HCT116 (cell line): ENCODE measurements at regions not wholly inside any gene's neighbourhood (a gene's known extent, or its start where the extent isn't known, plus 50 kb on each side); places are given as distances from the start of the nearest gene placed in this dataset.

Experiments
- ATAC-seq: fragments of 200-7000 bp; cut with Tn5 transposase; 2 replicates; pipeline ENCODE4 v1.9.1; 2020; ENCODE audit warnings: mild to moderate bottlenecking, moderate library complexity
- BruUV-seq: library from RNA; stranded (reverse); fragments of 400-500 nt; replicated peaks from 2 replicates; lab custom pipeline; 2021; lab: Mats Ljungman, UMichigan
- CTCF ChIA-PET: fragments of 300-600 bp; sonication (Branson Sonifier 250); formaldehyde crosslinking; loops from one replicate; lab custom pipeline; 2021; ENCODE audit warnings: antibody characterized with exemption; lab: Charles Lee
- POLR2A ChIA-PET: fragments of 300-600, 350-600 bp; sonication (Branson Sonifier 250); formaldehyde crosslinking; loops from one replicate; lab custom pipeline; 2021; ENCODE audit warnings: antibody characterized with exemption; lab: Charles Lee
- RAD21 ChIA-PET, 2 experiments: fragments of 300-600 bp; sonication (Branson Sonifier 250); formaldehyde crosslinking; loops; one replicate each; lab custom pipeline; 2023; ENCODE audit warnings: low total read pairs in 2 of 2; ENCODE audit not compliant: uncharacterized antibody in 2 of 2, unreplicated experiment in 2 of 2, low non-redundant PET in 1 of 2; lab: Charles Lee
- DNase-seq: peaks from one replicate; pipeline ENCODE4 v3.0.0-alpha.2; 2010; ENCODE audit warnings: low read depth, low spot score
- H2AFZ ChIP-seq: fragments of 200-600 bp; shearing (Covaris generic), sonication (generic); 2 replicates; pipeline ENCODE4 v1.6.1; 2017; ENCODE audit warnings: low read depth, mixed run types, mixed read lengths, antibody characterized with exemption, low read length; ENCODE audit not compliant: poor library complexity, severe bottlenecking
- H3K27ac ChIP-seq: 2 replicates; pipeline ENCODE4 v1.5.1; 2012; ENCODE audit warnings: low read depth, low read length
- H3K27me3 ChIP-seq: fragments of 200-600 bp; sonication (generic); 2 replicates; pipeline ENCODE4 v1.6.1; 2016; ENCODE audit warnings: mixed run types, low read length, mixed read lengths; ENCODE audit not compliant: insufficient read depth
- H3K36me3 ChIP-seq, 2 experiments: fragments of 200-500 bp in 1 of 2; fragments of 200-600 bp in 1 of 2; sonication (Bioruptor generic) in 1 of 2; sonication (generic) in 1 of 2; 2 replicates each; pipeline versions ENCODE4 v1.5.1 to v1.6.1; 2014 to 2016; ENCODE audit warnings: low read length in 2 of 2, inconsistent platforms in 1 of 2, mixed read lengths in 1 of 2, mixed run types in 1 of 2; ENCODE audit not compliant: insufficient read depth in 2 of 2, control insufficient read depth in 1 of 2
- H3K4me1 ChIP-seq, 2 experiments: fragments of 200-600 bp in 1 of 2; sonication (generic) in 1 of 2; 2 replicates each; pipeline versions ENCODE4 v1.5.1 to v1.6.1; 2012 to 2017; ENCODE audit warnings: low read length in 2 of 2, inconsistent platforms in 1 of 2, mild to moderate bottlenecking in 1 of 2, mixed read lengths in 1 of 2, mixed run types in 1 of 2, moderate library complexity in 1 of 2; ENCODE audit not compliant: insufficient read depth in 2 of 2, control insufficient read depth in 1 of 2
- H3K4me2 ChIP-seq: fragments of 200-600 bp; sonication (generic); 2 replicates; pipeline ENCODE4 v1.6.1; 2017; ENCODE audit warnings: mixed run types, low read length, mixed read lengths
- H3K4me3 ChIP-seq, 2 experiments: fragments of 200-600 bp in 1 of 2; sonication (generic) in 1 of 2; replicated peaks in 1 of 2; 2 replicates each; pipeline ENCODE4 v1.5.1; 2011 to 2016; ENCODE audit warnings: low read length in 2 of 2, control low read depth in 1 of 2, low read depth in 1 of 2, mild to moderate bottlenecking in 1 of 2, mixed read lengths in 1 of 2, mixed run types in 1 of 2
- H3K79me2 ChIP-seq: fragments of 200-600 bp; sonication (generic); 2 replicates; pipeline ENCODE4 v1.6.1; 2017; ENCODE audit warnings: mild to moderate bottlenecking, mixed run types, low read length, moderate library complexity, mixed read lengths; ENCODE audit not compliant: insufficient read depth
- H3K9ac ChIP-seq: fragments of 200-600 bp; sonication (generic); 2 replicates; pipeline ENCODE4 v1.6.1; 2016; ENCODE audit warnings: low read length, mixed read lengths
- H3K9me2 ChIP-seq: fragments of 200-600 bp; sonication (generic), shearing (Covaris generic); 2 replicates; pipeline ENCODE4 v1.6.1; 2017; ENCODE audit warnings: mixed run types, mild to moderate bottlenecking, moderate library complexity; ENCODE audit not compliant: insufficient read depth
- H3K9me3 ChIP-seq, 2 experiments: fragments of 200-500 bp in 1 of 2; fragments of 200-600 bp in 1 of 2; sonication (Bioruptor generic) in 1 of 2; sonication (generic) in 1 of 2; 2 replicates each; pipeline ENCODE4 v1.6.1; 2014 to 2017; ENCODE audit warnings: low read length in 2 of 2, mixed read lengths in 2 of 2, inconsistent platforms in 1 of 2, low read depth in 1 of 2, mild to moderate bottlenecking in 1 of 2, mixed run types in 1 of 2, moderate library complexity in 1 of 2; ENCODE audit not compliant: control insufficient read depth in 1 of 2, insufficient read depth in 1 of 2
- H4K20me1 ChIP-seq: fragments of 200-600 bp; sonication (generic), shearing (Covaris generic); 2 replicates; pipeline ENCODE4 v1.6.1; 2017; ENCODE audit warnings: mixed run types, mild to moderate bottlenecking, moderate library complexity; ENCODE audit not compliant: insufficient read depth
- ATF3 ChIP-seq: IDR thresholded peaks from 2 replicates; pipeline ENCODE4 v1.6.1; 2012
- CBX3 ChIP-seq: IDR thresholded peaks from 2 replicates; pipeline ENCODE4 v1.6.1; 2012; ENCODE audit warnings: low read depth
- CEBPB ChIP-seq: IDR thresholded peaks from 2 replicates; pipeline ENCODE4 v1.6.1; 2012; ENCODE audit warnings: low read depth
- CTCF ChIP-seq, 3 experiments: fragments of 200-600 bp in 1 of 3; sonication (generic) in 1 of 3; IDR thresholded peaks in 2 of 3; conservative IDR thresholded peaks in 1 of 3; 2 replicates each; pipeline ENCODE4 v1.5.1; 2012 to 2017; ENCODE audit warnings: low read depth in 2 of 3, low read length in 2 of 3, antibody characterized with exemption in 1 of 3, borderline replicate concordance in 1 of 3, control low read depth in 1 of 3, mild to moderate bottlenecking in 1 of 3, mixed read lengths in 1 of 3, mixed run types in 1 of 3, moderate library complexity in 1 of 3; ENCODE audit not compliant: insufficient read depth in 1 of 3
- EGR1 ChIP-seq: IDR thresholded peaks from 2 replicates; pipeline ENCODE4 v1.6.1; 2012; ENCODE audit warnings: low read depth
- EZH2 ChIP-seq: fragments of 200-600 bp; sonication (generic); IDR thresholded peaks from 2 replicates; pipeline ENCODE4 v1.6.1; 2017; ENCODE audit warnings: antibody characterized with exemption, mixed run types
- EZH2phosphoT487 ChIP-seq: fragments of 200-600 bp; IDR thresholded peaks from 2 replicates; pipeline ENCODE4 v1.6.1; 2018; ENCODE audit warnings: antibody characterized with exemption, borderline replicate concordance
- FOSL1 ChIP-seq: IDR thresholded peaks from 2 replicates; pipeline ENCODE4 v1.6.1; 2012; ENCODE audit warnings: low read depth
- JUND ChIP-seq: IDR thresholded peaks from 2 replicates; pipeline ENCODE4 v1.6.1; 2012
- MAX ChIP-seq: IDR thresholded peaks from 2 replicates; pipeline ENCODE4 v1.6.1; 2012
- POLR2A ChIP-seq: IDR thresholded peaks from 2 replicates; pipeline ENCODE4 v1.7.0; 2011; ENCODE audit warnings: borderline replicate concordance; ENCODE audit not compliant: insufficient read depth, insufficient read length; ENCODE audit errors: extremely low read depth
- POLR2AphosphoS5 ChIP-seq: IDR thresholded peaks from 2 replicates; pipeline ENCODE4 v1.6.1; 2011; ENCODE audit warnings: mild to moderate bottlenecking, low read depth, low read length, moderate library complexity
- SP1 ChIP-seq: IDR thresholded peaks from 2 replicates; pipeline ENCODE4 v1.6.1; 2012; ENCODE audit warnings: low read depth
- SRF ChIP-seq: IDR thresholded peaks from 2 replicates; pipeline ENCODE4 v1.6.1; 2012; ENCODE audit warnings: low read depth
- TCF7L2 ChIP-seq: IDR thresholded peaks from 2 replicates; pipeline ENCODE4 v1.7.0; 2011; ENCODE audit warnings: borderline replicate concordance, inconsistent platforms; ENCODE audit not compliant: insufficient read depth, insufficient read length; ENCODE audit errors: extremely low read depth
- YY1 ChIP-seq: IDR thresholded peaks from 2 replicates; pipeline ENCODE4 v1.6.1; 2011; ENCODE audit warnings: low read length, low read depth, moderate library complexity, mild to moderate bottlenecking; ENCODE audit not compliant: insufficient replicate concordance; ENCODE audit errors: extremely low read depth
- ZBTB33 ChIP-seq: IDR thresholded peaks from 2 replicates; pipeline ENCODE4 v1.6.1; 2011; ENCODE audit warnings: mild to moderate bottlenecking, low read length, moderate library complexity; ENCODE audit not compliant: insufficient replicate concordance; ENCODE audit errors: extremely low read depth
- ZNF274 ChIP-seq: fragments of 200-500 bp; sonication (Bioruptor generic); IDR thresholded peaks from 2 replicates; pipeline ENCODE4 v1.6.1; 2014; ENCODE audit warnings: mild to moderate bottlenecking, low read depth, low read length, inconsistent platforms
- intact Hi-C: fragments of 100-400 bp; cut with micrococcal nuclease; formaldehyde crosslinking; loops from 2 replicates; pipeline ENCODE4 v1.10.0; 2022

GRCh38 chr9:20290257-20290656 lies 332.0 kb downstream of the MLLT3 start:
- DNase-seq (no peak), ATAC-seq (no peak)
- Histone ChIP-seq H4K20me1 (no peaks in the 10 kb centered on the region), H2AFZ (no peak overlapping the region), H3K9me3 (no peaks in the 10 kb centered on the region), H3K9ac (no peak overlapping the region), H3K27me3 (no peaks in the 10 kb centered on the region), H3K36me3 (no peaks in the 10 kb centered on the region), H3K4me3 (no peak overlapping the region), H3K4me2 (no peak overlapping the region), H3K27ac (no peak overlapping the region), H3K4me1 (no peaks in the 10 kb centered on the region)
- CTCF ChIA-PET = no interaction called here
- RAD21 ChIA-PET = no interaction called here
- TF ChIP-seq YY1 = no peak
- no peak for TF ChIP-seq TCF7L2
- no peak for TF ChIP-seq EZH2
- TF ChIP-seq POLR2A = no peak
- no peak for TF ChIP-seq SRF
- TF ChIP-seq MAX = no peak
- no peak for TF ChIP-seq CBX3
- no peak for TF ChIP-seq EZH2phosphoT487
- TF ChIP-seq CTCF (IDR thresholded peaks at IDR 0.05 in 2 of 3, conservative IDR thresholded peaks at IDR 0.05 in 1 of 3; ENCODE audit: borderline replicate concordance in 1 of 3, insufficient read depth in 1 of 3, low read depth in 2 of 3, low read length in 2 of 3) = no peak
- TF ChIP-seq ZBTB33 = no peak
- TF ChIP-seq JUND = no peak
- no peak for TF ChIP-seq POLR2AphosphoS5
- no peak for TF ChIP-seq FOSL1
- TF ChIP-seq EGR1 = no peak
- TF ChIP-seq SP1 = no peak
- no peak for TF ChIP-seq CEBPB
- TF ChIP-seq ZNF274 = no peak
- TF ChIP-seq ATF3 = no peak
- TF ChIP-seq, all 23 proteins: peak for 0
- H3K79me2 ChIP-seq = no peaks in the 10 kb centered on the region
- BruUV-seq = no TSS peak
- intact Hi-C loops = no loop called here
- no peaks in the 10 kb centered on the region; the same call in 1 of the 2 replicates for H3K9me2 ChIP-seq
- POLR2A ChIA-PET = no interaction called here
